ENCODE measurements at regions not wholly inside any gene's neighbourhood (a gene's known extent, or its start where the extent isn't known, plus 50 kb on each side); places are given as distances from the start of the nearest gene placed in this dataset.

DNA sequence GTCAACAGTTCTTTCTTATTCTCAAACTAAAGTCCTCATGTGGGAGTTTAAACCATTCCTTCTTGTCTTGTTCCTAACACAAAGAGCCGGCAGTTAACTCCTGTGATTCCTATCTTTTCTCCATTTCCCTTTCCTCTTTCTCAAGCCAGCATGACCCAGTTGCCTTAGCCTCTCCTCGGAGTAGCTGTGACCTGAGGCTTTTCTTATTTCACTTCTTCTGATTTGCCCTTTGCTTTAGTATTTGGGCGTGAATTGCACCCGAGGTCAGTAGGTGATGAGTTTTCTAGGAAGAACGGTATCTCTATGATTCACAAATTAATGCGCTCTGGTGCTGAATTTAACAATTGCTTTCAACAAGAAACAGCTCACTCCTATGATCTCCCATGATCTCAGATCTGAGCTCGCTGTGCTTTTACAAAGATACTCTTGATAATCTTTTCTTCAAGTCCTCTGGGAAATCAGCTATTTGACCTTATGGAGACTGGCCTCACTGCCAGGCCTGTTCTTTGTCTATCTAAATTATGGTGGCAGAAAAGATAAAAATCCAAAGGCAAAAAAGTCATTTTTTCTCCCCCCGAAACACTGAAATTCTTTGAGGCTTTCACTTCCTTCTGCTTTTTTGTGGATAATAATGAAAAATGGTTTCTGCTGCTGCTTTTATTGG is 184.6 kb downstream of the JCAD start:
- TF ChIP-seq, protein P1, sequence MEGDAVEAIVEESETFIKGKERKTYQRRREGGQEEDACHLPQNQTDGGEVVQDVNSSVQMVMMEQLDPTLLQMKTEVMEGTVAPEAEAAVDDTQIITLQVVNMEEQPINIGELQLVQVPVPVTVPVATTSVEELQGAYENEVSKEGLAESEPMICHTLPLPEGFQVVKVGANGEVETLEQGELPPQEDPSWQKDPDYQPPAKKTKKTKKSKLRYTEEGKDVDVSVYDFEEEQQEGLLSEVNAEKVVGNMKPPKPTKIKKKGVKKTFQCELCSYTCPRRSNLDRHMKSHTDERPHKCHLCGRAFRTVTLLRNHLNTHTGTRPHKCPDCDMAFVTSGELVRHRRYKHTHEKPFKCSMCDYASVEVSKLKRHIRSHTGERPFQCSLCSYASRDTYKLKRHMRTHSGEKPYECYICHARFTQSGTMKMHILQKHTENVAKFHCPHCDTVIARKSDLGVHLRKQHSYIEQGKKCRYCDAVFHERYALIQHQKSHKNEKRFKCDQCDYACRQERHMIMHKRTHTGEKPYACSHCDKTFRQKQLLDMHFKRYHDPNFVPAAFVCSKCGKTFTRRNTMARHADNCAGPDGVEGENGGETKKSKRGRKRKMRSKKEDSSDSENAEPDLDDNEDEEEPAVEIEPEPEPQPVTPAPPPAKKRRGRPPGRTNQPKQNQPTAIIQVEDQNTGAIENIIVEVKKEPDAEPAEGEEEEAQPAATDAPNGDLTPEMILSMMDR (IDR thresholded peaks at IDR 0.05) = no peak
- TF ChIP-seq POLR2A (IDR thresholded peaks at IDR 0.05) = no peak
- TF ChIP-seq POLR2AphosphoS5 (IDR thresholded peaks at IDR 0.05) = no peak
